ENCODE measurements at regions not wholly inside any gene's neighbourhood (a gene's known extent, or its start where the extent isn't known, plus 50 kb on each side); places are given as distances from the start of the nearest gene placed in this dataset.

- TF ChIP-seq CTCF (IDR thresholded peaks at IDR 0.05; ENCODE audit: low read depth, low read length, missing input control) (no peak), NR2F2 (IDR thresholded peaks at IDR 0.05) (no peak), EGR1 (IDR thresholded peaks at IDR 0.05; ENCODE audit: low read depth in 2 of 2) (no peak), ATF3 (IDR thresholded peaks at IDR 0.05) (no peak), SP1 (IDR thresholded peaks at IDR 0.05) (no peak)
Measured at GRCh38 chr10:52568309-52568708, 204.3 kb downstream of the MBL2 start.
